Activated CD8-positive, alpha-beta memory T cell treated with anti-CD3 and anti-CD28 coated beads, Interleukin-2, amount 10 ng/mL, durations not matched to agents 7 days and 5 days (primary cell): ENCODE measurements at regions not wholly inside any gene's neighbourhood (a gene's known extent, or its start where the extent isn't known, plus 50 kb on each side); places are given as distances from the start of the nearest gene placed in this dataset.

ENCODE experiments used
- ATAC-seq: fragments of 150-1000 bp; cut with Tn5 transposase; one replicate; pipeline ENCODE4 v1.10.0; 2021; ENCODE audit warnings: moderate library complexity
- CTCF ChIA-PET: fragments of 350-600 bp; sonication (Branson Sonifier 250); formaldehyde crosslinking; loops from one replicate; lab custom pipeline; 2021; ENCODE audit warnings: antibody characterized with exemption; lab: Charles Lee
- DNase-seq: peaks from one replicate; pipeline ENCODE4 v3.0.0-alpha.2; 2020
- H3K27ac Mint-ChIP-seq: one replicate; pipeline ENCODE4 v1.8.0; 2021; ENCODE audit warnings: mild to moderate bottlenecking, mixed read lengths
- H3K27me3 Mint-ChIP-seq: one replicate; pipeline ENCODE4 v1.8.0; 2021; ENCODE audit warnings: mixed read lengths
- H3K36me3 Mint-ChIP-seq: one replicate; pipeline ENCODE4 v1.8.0; 2021; ENCODE audit warnings: mild to moderate bottlenecking, mixed read lengths
- H3K4me1 Mint-ChIP-seq: one replicate; pipeline ENCODE4 v1.8.0; 2021; ENCODE audit warnings: mixed read lengths
- H3K4me3 Mint-ChIP-seq: one replicate; pipeline ENCODE4 v1.8.0; 2021; ENCODE audit warnings: mild to moderate bottlenecking, moderate library complexity, mixed read lengths
- H3K9me3 Mint-ChIP-seq: one replicate; pipeline ENCODE4 v1.8.0; 2022; ENCODE audit warnings: low read depth, mixed read lengths

DNA sequence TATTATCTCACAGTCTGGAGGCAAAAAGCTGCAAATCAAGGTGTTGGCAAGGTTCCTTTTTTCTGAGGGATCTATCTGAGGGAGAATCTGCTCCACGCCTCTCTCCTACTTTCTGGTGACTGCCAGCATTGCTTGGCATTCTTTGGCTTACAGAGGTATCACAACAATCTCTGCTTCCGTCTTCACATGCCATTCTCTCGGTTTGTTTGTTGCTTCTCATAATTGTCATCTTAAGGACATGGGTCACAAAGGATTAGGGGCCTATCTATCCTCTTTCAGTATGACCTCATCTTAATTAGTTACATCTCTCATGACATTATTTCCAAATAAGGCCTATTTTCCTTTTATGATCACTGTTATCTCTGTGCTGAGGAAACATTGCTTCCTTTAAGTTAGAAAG, 345.0 kb downstream of the FOXG1 start:
- Mint-ChIP-seq H3K27me3 (no peaks in the 10 kb centered on the region), H3K27ac (no peak overlapping the region), H3K36me3 (no peaks in the 10 kb centered on the region), H3K9me3 (peaks cover 16% of the 10 kb centered on the region), H3K4me3 (no peak overlapping the region), H3K4me1 (no peaks in the 10 kb centered on the region)
- DNase-seq (no peak), ATAC-seq (no peak)
- CTCF ChIA-PET, result no interaction called here

DNA sequence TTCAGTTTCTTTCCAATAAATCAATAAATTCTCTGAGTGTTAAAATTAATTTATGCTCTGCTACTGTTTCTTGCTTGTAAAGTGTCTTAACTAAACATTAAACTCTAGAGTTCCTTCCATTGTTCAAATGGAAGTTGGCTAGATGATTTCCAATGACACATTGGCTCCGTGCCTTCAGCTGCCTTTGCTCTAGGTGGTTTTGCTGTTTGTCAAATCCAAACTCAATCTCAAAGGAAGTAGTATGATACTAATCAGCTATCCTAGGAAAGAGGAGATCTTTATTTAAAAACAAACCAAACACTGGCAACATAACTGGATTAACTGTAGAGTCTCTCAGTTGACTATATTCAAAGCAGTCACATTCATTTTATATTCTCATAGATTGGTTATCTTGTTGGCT, 356.4 kb downstream of the FOXG1 start:
- Mint-ChIP-seq H3K4me1 (no peaks in the 10 kb centered on the region), H3K27me3 (no peaks in the 10 kb centered on the region), H3K4me3 (no peak overlapping the region), H3K27ac (no peak overlapping the region), H3K9me3 (peaks cover 27% of the 10 kb centered on the region), H3K36me3 (no peaks in the 10 kb centered on the region)
- CTCF ChIA-PET, result no interaction called here
- ATAC-seq (no peak), DNase-seq (no peak)

DNA sequence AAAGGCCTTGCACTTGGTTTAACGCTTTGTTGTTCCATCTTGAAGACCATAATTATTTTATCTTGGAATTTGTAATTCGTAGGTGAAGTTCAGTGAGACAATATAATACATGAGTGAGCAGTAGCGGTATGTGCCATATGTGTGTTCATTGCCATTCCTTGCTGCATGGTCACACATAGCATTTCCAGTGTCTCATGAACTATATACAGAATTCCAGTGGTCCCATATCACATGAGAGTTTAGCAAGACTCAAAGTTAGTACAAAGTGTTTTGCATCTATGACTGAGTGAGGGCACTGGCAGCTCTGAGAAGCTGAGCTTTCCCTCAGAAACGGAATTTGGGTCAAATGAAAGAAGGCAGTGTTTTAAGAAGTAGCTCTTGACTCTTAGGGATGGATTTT, 359.8 kb downstream of the FOXG1 start:
- peaks cover 36% of the 10 kb centered on the region for H3K9me3 Mint-ChIP-seq
- no peak for DNase-seq
- H3K4me1 Mint-ChIP-seq, result no peaks in the 10 kb centered on the region
- no peak overlapping the region for H3K4me3 Mint-ChIP-seq
- CTCF ChIA-PET, result no interaction called here
- no peaks in the 10 kb centered on the region for H3K36me3 Mint-ChIP-seq
- no peak overlapping the region for H3K27ac Mint-ChIP-seq
- no peaks in the 10 kb centered on the region for H3K27me3 Mint-ChIP-seq
- no peak for ATAC-seq

DNA sequence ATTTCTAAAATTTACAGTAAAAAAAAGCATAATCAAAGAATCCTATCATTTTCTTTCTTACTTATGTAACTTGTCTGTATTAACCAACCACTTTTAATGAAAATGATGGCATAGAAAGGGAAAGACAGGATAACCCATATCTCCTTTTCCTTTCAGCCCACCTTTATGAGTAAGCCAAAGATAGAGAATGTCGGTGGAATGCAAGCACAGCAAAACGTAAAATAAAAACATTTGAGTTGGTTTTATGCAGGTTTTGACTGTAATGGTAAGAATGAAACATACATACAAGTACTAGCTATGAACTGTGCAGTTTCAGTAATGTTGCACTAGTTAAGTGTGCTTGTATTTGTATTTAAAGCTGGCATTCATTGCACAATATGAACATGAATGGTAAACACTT, 360.3 kb downstream of the FOXG1 start:
- ATAC-seq, result no peak
- H3K4me3 Mint-ChIP-seq, result no peak overlapping the region
- CTCF ChIA-PET, result no interaction called here
- no peaks in the 10 kb centered on the region for H3K36me3 Mint-ChIP-seq
- peaks cover 35% of the 10 kb centered on the region for H3K9me3 Mint-ChIP-seq
- no peak for DNase-seq
- H3K27ac Mint-ChIP-seq, result no peak overlapping the region
- H3K27me3 Mint-ChIP-seq, result no peaks in the 10 kb centered on the region
- H3K4me1 Mint-ChIP-seq, result no peaks in the 10 kb centered on the region

DNA sequence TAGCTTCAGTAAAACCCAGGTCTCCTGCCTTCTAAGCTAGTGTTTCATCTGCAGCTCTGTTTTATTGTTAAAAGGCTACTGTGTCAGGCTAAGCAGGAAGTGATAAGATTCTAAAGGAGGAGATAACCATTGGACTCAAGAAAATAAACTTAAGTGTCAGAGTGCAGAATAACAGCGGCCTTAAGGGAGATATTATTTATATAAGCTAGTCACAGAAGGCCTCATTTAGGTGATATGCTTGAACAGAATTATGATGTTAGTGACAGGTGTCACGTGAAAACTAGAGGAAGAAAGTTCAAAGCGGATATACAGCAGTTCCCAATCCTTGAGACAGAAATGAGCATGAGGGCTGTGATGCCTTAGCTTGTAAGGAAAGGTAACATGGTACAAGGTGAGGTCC, 373.4 kb downstream of the FOXG1 start:
- peaks cover 2% of the 10 kb centered on the region for H3K9me3 Mint-ChIP-seq

DNA sequence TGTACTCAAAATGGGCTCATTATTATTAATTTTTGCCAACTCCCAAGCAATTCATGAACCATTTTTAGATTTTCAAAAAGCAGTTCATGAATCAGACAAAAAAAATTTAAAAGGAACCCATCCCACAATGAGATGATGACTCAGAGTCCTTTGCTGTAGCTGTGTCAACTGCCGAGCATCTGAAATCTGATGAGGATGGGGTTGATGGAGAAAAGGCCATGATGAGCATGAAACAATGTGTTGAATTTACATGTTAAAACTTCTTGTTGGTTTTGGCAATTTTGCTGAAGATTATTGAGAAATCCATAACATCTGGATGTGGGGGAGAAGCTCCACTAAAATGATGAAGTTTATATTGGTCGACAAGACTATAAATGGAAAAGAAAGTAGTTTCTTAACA, 378.0 kb downstream of the FOXG1 start:
- H3K36me3 Mint-ChIP-seq, result no peaks in the 10 kb centered on the region

More for the DNA sequence above, 373.4 kb downstream of the FOXG1 start:
- Mint-ChIP-seq H3K27me3 (no peaks in the 10 kb centered on the region), H3K4me3 (no peak overlapping the region), H3K36me3 (no peaks in the 10 kb centered on the region), H3K27ac (no peak overlapping the region), H3K4me1 (no peaks in the 10 kb centered on the region)
- CTCF ChIA-PET, result no interaction called here
- DNase-seq (no peak), ATAC-seq (no peak)

DNA sequence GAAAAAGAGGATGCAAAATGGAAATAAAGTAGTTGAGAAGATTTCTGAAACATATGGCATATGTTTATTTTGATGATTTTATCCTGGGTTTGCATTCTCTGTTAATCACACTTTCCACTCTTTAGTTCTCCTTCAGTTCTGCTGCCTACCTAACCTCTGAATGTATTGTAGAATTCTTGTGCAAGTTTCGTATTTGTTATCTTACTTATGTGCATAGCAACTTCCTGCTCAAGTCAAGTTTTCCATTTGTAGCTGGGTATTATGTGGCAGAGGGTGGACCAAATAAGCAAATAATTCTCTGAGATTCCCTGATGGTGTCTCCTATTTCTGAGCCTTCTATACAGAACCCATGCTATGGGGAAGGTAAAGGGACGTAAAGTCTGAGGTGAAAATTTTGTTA, 381.6 kb downstream of the FOXG1 start:
- H3K27ac Mint-ChIP-seq, result no peak overlapping the region
- ATAC-seq, result no peak
- H3K36me3 Mint-ChIP-seq, result no peaks in the 10 kb centered on the region
- DNase-seq, result no peak
- no peaks in the 10 kb centered on the region for H3K4me1 Mint-ChIP-seq
- CTCF ChIA-PET, result no interaction called here
- peaks cover 12% of the 10 kb centered on the region for H3K9me3 Mint-ChIP-seq
- H3K27me3 Mint-ChIP-seq, result no peaks in the 10 kb centered on the region
- H3K4me3 Mint-ChIP-seq, result no peak overlapping the region

More for the DNA sequence above, 378.0 kb downstream of the FOXG1 start:
- no peak for ATAC-seq
- H3K9me3 Mint-ChIP-seq, result peaks cover 6% of the 10 kb centered on the region
- no peak overlapping the region for H3K4me3 Mint-ChIP-seq
- DNase-seq, result no peak
- H3K27ac Mint-ChIP-seq, result no peak overlapping the region
- no peaks in the 10 kb centered on the region for H3K4me1 Mint-ChIP-seq
- no peaks in the 10 kb centered on the region for H3K27me3 Mint-ChIP-seq
- CTCF ChIA-PET, result no interaction called here

DNA sequence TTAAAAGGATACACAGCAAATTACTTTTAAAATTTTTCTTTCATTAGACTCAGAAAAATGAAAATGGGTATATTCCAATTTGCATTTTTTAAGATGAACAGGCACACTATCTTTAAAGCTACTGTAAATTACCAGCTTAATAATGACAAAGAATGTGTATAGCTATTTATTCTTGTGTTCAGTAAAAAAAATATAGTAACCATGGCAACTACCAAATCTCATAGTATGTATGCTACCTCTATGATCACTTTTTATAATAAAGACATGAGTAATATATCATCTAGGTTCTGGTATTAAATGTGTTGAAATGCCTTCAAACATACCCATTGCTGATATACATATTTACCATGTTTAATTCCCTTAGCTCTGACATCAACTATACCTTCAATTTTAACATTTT, 383.2 kb downstream of the FOXG1 start:
- Mint-ChIP-seq H3K27ac (no peak overlapping the region), H3K4me1 (no peaks in the 10 kb centered on the region), H3K9me3 (peaks cover 14% of the 10 kb centered on the region), H3K4me3 (no peak overlapping the region), H3K27me3 (no peaks in the 10 kb centered on the region), H3K36me3 (no peaks in the 10 kb centered on the region)
- DNase-seq (no peak), ATAC-seq (no peak)
- CTCF ChIA-PET, result no interaction called here

DNA sequence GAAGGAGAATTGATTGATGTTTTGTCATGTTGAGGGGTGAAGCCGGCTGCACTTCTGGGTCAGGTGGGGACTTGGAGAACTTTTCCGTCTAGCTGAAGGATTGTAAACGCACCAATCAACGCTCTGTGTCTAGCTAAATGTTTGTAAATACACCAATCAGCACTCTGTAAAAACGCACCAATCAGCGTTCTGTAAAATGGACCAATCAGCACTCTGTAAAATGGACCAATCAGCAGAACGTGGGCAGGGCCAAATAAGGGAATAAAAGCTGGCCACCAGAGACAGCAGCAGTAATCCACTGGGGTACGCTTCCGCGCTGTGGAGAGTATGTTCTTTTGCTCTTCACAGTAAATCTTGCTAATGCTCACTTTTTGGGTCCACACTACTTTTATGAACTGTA, 384.1 kb downstream of the FOXG1 start:
- H3K9me3 Mint-ChIP-seq, result peaks cover 12% of the 10 kb centered on the region
- no peak for ATAC-seq
- CTCF ChIA-PET, result no interaction called here
- no peak for DNase-seq
- no peaks in the 10 kb centered on the region for H3K36me3 Mint-ChIP-seq
- H3K27me3 Mint-ChIP-seq, result no peaks in the 10 kb centered on the region
- H3K4me3 Mint-ChIP-seq, result no peak overlapping the region
- no peak overlapping the region for H3K27ac Mint-ChIP-seq
- H3K4me1 Mint-ChIP-seq, result no peaks in the 10 kb centered on the region

DNA sequence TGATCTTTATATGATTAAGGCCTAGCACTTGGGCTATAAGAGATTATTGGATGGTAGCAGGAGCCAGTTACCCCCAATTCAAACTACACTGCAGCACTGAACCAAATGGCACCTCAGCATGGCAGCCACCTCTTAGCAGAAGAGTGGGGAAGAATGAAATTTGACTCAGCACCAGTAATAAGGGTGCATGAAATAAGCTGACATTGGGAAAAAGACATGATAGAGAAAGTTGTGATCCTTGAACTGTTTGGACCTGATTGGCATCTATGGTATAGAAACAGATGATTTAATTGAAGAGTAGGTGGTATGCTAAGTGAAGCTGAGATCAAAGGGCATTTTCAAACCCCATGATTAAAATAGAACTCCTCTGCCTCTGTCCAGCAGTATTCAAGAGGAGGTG, 389.5 kb downstream of the FOXG1 start:
- DNase-seq (no peak), ATAC-seq (no peak)
- CTCF ChIA-PET, result no interaction called here
- Mint-ChIP-seq H3K27me3 (no peaks in the 10 kb centered on the region), H3K4me1 (no peaks in the 10 kb centered on the region), H3K36me3 (no peaks in the 10 kb centered on the region), H3K9me3 (peaks cover 11% of the 10 kb centered on the region), H3K27ac (no peak overlapping the region), H3K4me3 (no peak overlapping the region)

DNA sequence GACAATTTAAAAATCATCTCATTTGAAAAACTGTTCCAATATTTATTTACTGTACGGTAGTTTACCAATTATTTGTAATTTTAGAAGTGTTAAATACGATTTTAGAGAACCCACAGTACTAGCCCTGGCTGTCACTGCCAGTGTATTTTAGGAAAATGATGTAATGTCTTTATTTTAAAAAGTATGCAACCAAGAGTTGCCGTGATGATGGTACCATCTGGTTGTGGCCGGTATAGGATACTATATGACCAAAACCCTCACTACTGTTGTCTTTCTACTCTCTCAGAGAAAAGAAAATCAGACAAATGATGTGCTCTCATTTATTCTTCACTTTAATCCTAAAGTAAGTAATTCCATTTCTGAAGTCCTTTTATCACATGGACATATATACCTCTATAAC, 395.0 kb downstream of the FOXG1 start:
- H3K36me3 Mint-ChIP-seq, result no peaks in the 10 kb centered on the region
- H3K4me1 Mint-ChIP-seq, result no peaks in the 10 kb centered on the region
- DNase-seq, result no peak
- CTCF ChIA-PET, result no interaction called here
- no peak for ATAC-seq
- H3K27me3 Mint-ChIP-seq, result no peaks in the 10 kb centered on the region
- no peak overlapping the region for H3K27ac Mint-ChIP-seq
- H3K4me3 Mint-ChIP-seq, result no peak overlapping the region
- H3K9me3 Mint-ChIP-seq, result peaks cover 2% of the 10 kb centered on the region

DNA sequence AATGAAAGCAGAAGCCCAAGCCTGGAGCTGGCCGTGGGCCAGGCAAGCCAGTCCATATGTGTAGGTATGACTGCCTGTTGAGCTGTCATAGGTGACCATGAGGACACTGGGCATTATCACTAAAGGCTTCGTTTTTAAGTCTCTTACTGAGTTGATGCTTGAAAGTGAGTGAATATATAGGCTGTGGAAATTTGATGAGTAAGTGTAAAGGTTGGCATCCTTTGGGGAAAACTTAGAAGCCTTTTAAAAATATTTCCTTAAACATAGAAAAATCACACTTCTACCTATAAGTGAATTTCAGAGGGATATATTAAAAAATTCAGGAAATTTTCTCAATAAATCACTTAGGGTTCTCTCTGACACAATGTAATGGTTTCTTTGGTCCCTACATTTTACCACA, 396.5 kb downstream of the FOXG1 start:
- H3K27ac Mint-ChIP-seq, result no peak overlapping the region
- ATAC-seq, result no peak
- H3K4me3 Mint-ChIP-seq, result no peak overlapping the region
- H3K4me1 Mint-ChIP-seq, result no peaks in the 10 kb centered on the region
- H3K36me3 Mint-ChIP-seq, result no peaks in the 10 kb centered on the region
- H3K9me3 Mint-ChIP-seq, result peaks cover 2% of the 10 kb centered on the region
- no peaks in the 10 kb centered on the region for H3K27me3 Mint-ChIP-seq
- DNase-seq, result no peak
- CTCF ChIA-PET, result no interaction called here

DNA sequence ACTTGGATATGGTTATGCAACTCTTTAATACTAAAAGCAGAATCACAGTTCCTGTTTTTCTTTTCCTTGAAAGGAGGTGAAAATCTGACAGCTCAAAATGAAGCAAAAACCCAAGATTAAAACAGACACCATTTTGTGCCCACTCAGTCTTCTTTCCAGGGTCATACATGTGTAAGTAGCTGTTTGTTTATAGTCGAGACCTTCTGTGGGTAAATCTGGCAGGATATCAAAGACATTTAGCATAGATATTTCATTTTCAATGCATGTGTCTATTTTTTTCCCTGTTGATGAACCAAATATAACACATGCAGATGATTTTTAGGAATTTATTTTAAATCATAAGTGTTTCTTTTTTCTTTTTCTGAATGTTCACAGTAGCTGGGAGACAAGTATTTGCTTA, 398.8 kb downstream of the FOXG1 start:
- DNase-seq, result no peak
- H3K4me1 Mint-ChIP-seq, result no peaks in the 10 kb centered on the region
- H3K27ac Mint-ChIP-seq, result no peak overlapping the region
- no peaks in the 10 kb centered on the region for H3K36me3 Mint-ChIP-seq
- H3K4me3 Mint-ChIP-seq, result no peak overlapping the region
- CTCF ChIA-PET, result no interaction called here
- H3K27me3 Mint-ChIP-seq, result no peaks in the 10 kb centered on the region
- H3K9me3 Mint-ChIP-seq, result peaks cover 2% of the 10 kb centered on the region
- ATAC-seq, result no peak

DNA sequence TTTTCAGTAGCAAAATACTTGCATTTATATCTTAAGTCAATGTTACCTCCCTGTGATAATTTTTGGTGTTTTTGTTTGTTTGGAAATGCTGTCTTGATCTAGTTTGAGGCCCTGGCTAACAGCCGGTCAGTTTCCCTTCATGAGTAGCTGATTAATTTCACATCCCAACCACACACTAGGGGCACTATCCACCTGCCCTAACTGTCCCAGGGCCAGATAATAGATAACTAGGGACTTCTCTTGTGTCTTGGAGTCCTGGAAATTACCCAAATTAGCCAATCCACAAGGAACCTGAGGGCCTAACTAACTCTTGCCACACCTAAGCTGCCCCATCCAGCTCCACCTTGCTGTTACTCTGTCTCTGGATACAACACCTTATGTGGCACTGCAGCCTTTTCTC, 399.9 kb downstream of the FOXG1 start:
- H3K9me3 Mint-ChIP-seq, result peaks cover 4% of the 10 kb centered on the region
- H3K27ac Mint-ChIP-seq, result no peak overlapping the region
- H3K4me3 Mint-ChIP-seq, result no peak overlapping the region
- ATAC-seq, result no peak
- no peak for DNase-seq
- H3K36me3 Mint-ChIP-seq, result no peaks in the 10 kb centered on the region
- H3K27me3 Mint-ChIP-seq, result no peaks in the 10 kb centered on the region
- no peaks in the 10 kb centered on the region for H3K4me1 Mint-ChIP-seq
- CTCF ChIA-PET, result no interaction called here

DNA sequence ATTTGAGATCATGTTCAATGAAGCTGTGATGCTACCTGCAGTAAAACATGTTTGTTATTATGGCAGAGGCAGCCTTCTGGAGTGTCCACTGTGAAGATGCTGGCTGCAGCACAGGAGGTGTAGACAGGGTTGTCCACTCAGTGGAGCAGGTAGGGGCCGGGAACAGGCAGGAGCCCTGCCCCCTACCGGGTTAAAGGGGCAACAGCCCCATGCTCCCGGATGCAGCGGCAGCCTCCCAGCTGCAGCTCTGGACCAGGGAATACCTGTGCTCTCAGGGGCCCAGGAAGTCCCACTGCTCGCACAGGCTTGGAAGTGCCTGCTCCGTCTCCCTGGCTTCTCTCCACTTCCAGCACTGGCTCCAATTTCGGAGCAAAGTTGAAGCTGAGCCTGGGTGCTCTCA, 401.6 kb downstream of the FOXG1 start:
- Mint-ChIP-seq H3K27ac (no peak overlapping the region), H3K36me3 (no peaks in the 10 kb centered on the region), H3K4me3 (no peak overlapping the region), H3K27me3 (no peaks in the 10 kb centered on the region), H3K4me1 (no peaks in the 10 kb centered on the region), H3K9me3 (peaks cover 6% of the 10 kb centered on the region)
- CTCF ChIA-PET, result no interaction called here
- DNase-seq, result no peak
- no peak for ATAC-seq
